SH-SY5Y (cell line): ENCODE measurements at regions not wholly inside any gene's neighbourhood (a gene's known extent, or its start where the extent isn't known, plus 50 kb on each side); places are given as distances from the start of the nearest gene placed in this dataset.

ENCODE experiments used
- GATA2 ChIP-seq: IDR thresholded peaks from 2 replicates; pipeline ENCODE4 v1.6.1; 2011; ENCODE audit warnings: mild to moderate bottlenecking, low read depth, low read length
- GATA3 ChIP-seq: IDR thresholded peaks from 2 replicates; pipeline ENCODE4 v1.6.1; 2011; ENCODE audit warnings: low read depth, mild to moderate bottlenecking, low read length, moderate library complexity

DNA sequence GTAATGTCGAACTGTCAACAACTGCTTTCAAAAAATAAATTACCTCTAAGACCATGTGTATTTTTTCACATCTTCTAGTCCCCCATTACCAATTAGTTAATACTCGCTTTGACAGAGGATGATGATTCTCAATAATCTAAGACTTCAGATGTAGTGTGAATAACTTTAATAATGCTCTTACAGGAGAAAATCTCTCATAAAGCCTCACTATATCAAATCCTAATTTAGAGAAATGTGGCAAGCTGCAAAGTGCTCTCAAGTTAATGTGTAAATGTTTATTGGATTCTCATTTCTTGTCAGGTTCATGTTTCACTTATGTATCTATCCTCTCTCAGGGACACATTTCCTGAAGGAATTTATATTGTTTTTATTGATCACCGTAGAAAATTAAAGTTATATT, 223.9 kb downstream of the CDH7 start:
- no peak for TF ChIP-seq GATA2
- TF ChIP-seq GATA3, result no peak
